K562 (cell line): ENCODE measurements at regions not wholly inside any gene's neighbourhood (a gene's known extent, or its start where the extent isn't known, plus 50 kb on each side); places are given as distances from the start of the nearest gene placed in this dataset.

Experiments used
- CBX3 ChIP-seq, 2 experiments: IDR thresholded peaks; 1 replicate in 1 of 2; 2 replicates in 1 of 2; pipeline ENCODE4 v1.6.1; 2012; ENCODE audit warnings: inconsistent platforms in 2 of 2, low read length in 2 of 2, borderline replicate concordance in 1 of 2, control low read depth in 1 of 2
- FOXJ3 ChIP-seq: sonication (generic); formaldehyde crosslinking; IDR thresholded peaks from 2 replicates; pipeline ENCODE4 v1.4.0; 2020; ENCODE audit warnings: mild to moderate bottlenecking, missing genetic modification reagents
- GATAD2A ChIP-seq: fragments of 450-650 bp; IDR thresholded peaks from 2 replicates; pipeline ENCODE4 v1.6.1; 2017
- LARP7 ChIP-seq: fragments of 450-650 bp; IDR thresholded peaks from 2 replicates; pipeline ENCODE4 v1.6.1; 2016
- NFATC3 ChIP-seq: fragments of 450-650 bp; IDR thresholded peaks from 2 replicates; pipeline ENCODE4 v1.6.1; 2017; ENCODE audit warnings: mild to moderate bottlenecking
- PHF8 ChIP-seq: fragments of 200-600 bp; sonication (generic); IDR thresholded peaks from 2 replicates; pipeline ENCODE4 v1.6.1; 2012; ENCODE audit warnings: mixed run types, mild to moderate bottlenecking, inconsistent platforms, low read length, moderate library complexity, borderline replicate concordance
- SMARCB1 ChIP-seq: IDR thresholded peaks from 2 replicates; pipeline ENCODE4 v1.6.1; 2011; ENCODE audit warnings: improper control_type of control experiment, low read depth; ENCODE audit not compliant: insufficient read length
- SMC3 ChIP-seq: conservative IDR thresholded peaks from 2 replicates; pipeline ENCODE4 v1.6.1; 2011; ENCODE audit warnings: low read depth, low read length, improper control_type of control experiment; ENCODE audit not compliant: insufficient read depth
- TCF7 ChIP-seq: sonication (generic); IDR thresholded peaks from 2 replicates; pipeline ENCODE4 v1.6.1; 2016; ENCODE audit warnings: antibody characterized with exemption, borderline replicate concordance
- XRCC3 ChIP-seq: fragments of 450-650 bp; IDR thresholded peaks from 2 replicates; pipeline ENCODE4 v1.6.1; 2017; ENCODE audit warnings: mild to moderate bottlenecking, moderate library complexity
- ZNF124 ChIP-seq: sonication (generic); formaldehyde crosslinking; IDR thresholded peaks from 2 replicates; pipeline ENCODE4 v1.8.1; 2022; ENCODE audit warnings: missing genetic modification reagents
- TF ChIP-seq, protein P1 (sequence below), 3 experiments: IDR thresholded peaks in 2 of 3; conservative IDR thresholded peaks in 1 of 3; 2 replicates each; pipeline ENCODE4 v1.5.1; 2011 to 2012; ENCODE audit warnings: low read length in 3 of 3, mild to moderate bottlenecking in 3 of 3, control low read depth in 2 of 3, improper control_type of control experiment in 1 of 3, inconsistent platforms in 1 of 3, low read depth in 1 of 3, mixed read lengths in 1 of 3, moderate library complexity in 1 of 3; ENCODE audit not compliant: insufficient read depth in 2 of 3
- TF ChIP-seq, protein P2 (sequence below): sonication (generic); formaldehyde crosslinking; IDR thresholded peaks from 2 replicates; pipeline ENCODE4 v1.8.0; 2022; ENCODE audit warnings: missing genetic modification reagents, mild to moderate bottlenecking, borderline replicate concordance
- TF ChIP-seq, protein P3 (sequence below): sonication (generic); formaldehyde crosslinking; IDR thresholded peaks from 2 replicates; pipeline ENCODE4 v1.8.1; 2023; ENCODE audit warnings: mild to moderate bottlenecking, missing genetic modification reagents, moderate library complexity

DNA sequence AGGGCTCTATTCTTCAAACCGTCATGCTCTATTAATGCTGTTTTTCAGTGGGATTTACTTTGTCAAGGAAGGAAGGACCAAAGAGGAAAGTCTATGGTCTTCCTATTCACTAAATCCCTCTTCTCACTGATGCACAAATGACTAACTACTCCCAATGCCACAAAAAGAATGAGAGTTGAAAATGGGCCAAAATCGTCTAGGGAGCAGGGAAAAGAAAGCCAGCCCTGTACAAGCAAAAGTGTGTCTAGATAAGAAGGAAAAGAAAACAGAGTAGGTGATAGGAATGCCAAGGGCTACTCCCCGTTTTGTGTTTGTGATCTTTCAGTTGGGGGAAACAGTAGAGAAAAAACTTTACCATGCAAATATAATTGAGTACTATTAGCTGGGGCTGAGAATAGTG is 97.2 kb upstream of the TMCO5A start:
- TF ChIP-seq CBX3 (IDR thresholded peaks at IDR 0.05; ENCODE audit: borderline replicate concordance in 1 of 2, low read length in 2 of 2) (no peak), TCF7 (no peak), NFATC3 (no peak), LARP7 (no peak), SMARCB1 (no peak), XRCC3 (no peak), FOXJ3 (CRISPR knock-in tag) (no peak), PHF8 (no peak), SMC3 (no peak), GATAD2A (no peak), ZNF124 (no peak)
- TF ChIP-seq, protein P1, sequence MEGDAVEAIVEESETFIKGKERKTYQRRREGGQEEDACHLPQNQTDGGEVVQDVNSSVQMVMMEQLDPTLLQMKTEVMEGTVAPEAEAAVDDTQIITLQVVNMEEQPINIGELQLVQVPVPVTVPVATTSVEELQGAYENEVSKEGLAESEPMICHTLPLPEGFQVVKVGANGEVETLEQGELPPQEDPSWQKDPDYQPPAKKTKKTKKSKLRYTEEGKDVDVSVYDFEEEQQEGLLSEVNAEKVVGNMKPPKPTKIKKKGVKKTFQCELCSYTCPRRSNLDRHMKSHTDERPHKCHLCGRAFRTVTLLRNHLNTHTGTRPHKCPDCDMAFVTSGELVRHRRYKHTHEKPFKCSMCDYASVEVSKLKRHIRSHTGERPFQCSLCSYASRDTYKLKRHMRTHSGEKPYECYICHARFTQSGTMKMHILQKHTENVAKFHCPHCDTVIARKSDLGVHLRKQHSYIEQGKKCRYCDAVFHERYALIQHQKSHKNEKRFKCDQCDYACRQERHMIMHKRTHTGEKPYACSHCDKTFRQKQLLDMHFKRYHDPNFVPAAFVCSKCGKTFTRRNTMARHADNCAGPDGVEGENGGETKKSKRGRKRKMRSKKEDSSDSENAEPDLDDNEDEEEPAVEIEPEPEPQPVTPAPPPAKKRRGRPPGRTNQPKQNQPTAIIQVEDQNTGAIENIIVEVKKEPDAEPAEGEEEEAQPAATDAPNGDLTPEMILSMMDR (IDR thresholded peaks at IDR 0.05 in 2 of 3, conservative IDR thresholded peaks at IDR 0.05 in 1 of 3; ENCODE audit: insufficient read depth in 2 of 3, low read depth in 1 of 3, low read length in 3 of 3), result no peak
- TF ChIP-seq, protein P2, sequence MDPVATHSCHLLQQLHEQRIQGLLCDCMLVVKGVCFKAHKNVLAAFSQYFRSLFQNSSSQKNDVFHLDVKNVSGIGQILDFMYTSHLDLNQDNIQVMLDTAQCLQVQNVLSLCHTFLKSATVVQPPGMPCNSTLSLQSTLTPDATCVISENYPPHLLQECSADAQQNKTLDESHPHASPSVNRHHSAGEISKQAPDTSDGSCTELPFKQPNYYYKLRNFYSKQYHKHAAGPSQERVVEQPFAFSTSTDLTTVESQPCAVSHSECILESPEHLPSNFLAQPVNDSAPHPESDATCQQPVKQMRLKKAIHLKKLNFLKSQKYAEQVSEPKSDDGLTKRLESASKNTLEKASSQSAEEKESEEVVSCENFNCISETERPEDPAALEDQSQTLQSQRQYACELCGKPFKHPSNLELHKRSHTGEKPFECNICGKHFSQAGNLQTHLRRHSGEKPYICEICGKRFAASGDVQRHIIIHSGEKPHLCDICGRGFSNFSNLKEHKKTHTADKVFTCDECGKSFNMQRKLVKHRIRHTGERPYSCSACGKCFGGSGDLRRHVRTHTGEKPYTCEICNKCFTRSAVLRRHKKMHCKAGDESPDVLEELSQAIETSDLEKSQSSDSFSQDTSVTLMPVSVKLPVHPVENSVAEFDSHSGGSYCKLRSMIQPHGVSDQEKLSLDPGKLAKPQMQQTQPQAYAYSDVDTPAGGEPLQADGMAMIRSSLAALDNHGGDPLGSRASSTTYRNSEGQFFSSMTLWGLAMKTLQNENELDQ, result no peak
- TF ChIP-seq, protein P3, sequence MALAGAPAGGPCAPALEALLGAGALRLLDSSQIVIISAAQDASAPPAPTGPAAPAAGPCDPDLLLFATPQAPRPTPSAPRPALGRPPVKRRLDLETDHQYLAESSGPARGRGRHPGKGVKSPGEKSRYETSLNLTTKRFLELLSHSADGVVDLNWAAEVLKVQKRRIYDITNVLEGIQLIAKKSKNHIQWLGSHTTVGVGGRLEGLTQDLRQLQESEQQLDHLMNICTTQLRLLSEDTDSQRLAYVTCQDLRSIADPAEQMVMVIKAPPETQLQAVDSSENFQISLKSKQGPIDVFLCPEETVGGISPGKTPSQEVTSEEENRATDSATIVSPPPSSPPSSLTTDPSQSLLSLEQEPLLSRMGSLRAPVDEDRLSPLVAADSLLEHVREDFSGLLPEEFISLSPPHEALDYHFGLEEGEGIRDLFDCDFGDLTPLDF, result no peak
